ENCODE measurements at regions not wholly inside any gene's neighbourhood (a gene's known extent, or its start where the extent isn't known, plus 50 kb on each side); places are given as distances from the start of the nearest gene placed in this dataset.

DNA sequence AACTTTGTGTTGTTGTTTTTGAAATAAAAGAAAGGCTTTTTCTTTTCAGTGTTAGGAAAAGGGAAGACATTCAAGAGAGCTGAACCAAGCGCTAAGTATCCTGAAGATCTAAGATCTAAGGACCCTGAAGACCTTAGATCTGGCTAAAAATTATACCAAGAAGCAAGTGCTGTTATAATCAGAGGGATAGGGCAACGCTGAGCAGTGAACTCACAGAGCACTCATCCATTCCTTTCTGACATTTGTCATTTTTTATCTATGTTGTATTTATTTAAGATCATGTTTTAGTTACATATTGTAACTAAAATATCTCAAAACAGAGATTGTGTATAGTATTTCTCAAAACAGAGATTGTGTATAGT lies 60.5 kb upstream of the FAM216B start:
- DNase-seq (ENCODE audit: low read depth, low spot score), result no peak

DNA sequence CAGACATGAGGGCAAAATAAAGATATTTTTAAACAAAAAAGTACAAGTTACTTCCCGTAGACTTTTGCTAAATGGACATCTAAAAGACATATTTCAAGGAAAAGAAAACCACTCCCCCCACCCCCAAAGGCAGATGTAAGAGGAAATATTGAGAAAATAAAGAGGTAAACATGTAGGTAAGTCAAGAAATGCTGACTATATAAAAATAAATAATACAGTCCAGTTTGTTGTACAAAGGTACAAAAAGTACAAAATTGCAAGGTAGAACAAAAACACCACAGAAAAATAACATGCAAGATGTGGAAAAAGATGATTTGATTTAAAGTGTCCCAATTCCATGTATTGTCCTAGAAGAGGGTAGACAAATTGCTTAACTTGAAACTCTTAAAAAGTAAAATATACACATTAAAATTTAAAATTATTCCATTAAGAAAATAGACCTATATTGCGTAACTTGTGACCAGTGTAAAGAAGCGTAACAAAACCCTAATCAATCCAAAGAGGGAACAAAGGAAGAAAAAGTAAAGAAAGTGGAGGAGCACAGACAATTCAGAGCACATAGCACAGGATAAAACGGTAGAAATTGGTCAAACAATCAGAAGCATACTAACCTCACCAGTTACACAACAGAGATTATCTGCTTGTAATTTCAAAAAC lies 58.4 kb upstream of the FAM216B start:
- DNase-seq (ENCODE audit: low read depth, low spot score), result no peak

DNA sequence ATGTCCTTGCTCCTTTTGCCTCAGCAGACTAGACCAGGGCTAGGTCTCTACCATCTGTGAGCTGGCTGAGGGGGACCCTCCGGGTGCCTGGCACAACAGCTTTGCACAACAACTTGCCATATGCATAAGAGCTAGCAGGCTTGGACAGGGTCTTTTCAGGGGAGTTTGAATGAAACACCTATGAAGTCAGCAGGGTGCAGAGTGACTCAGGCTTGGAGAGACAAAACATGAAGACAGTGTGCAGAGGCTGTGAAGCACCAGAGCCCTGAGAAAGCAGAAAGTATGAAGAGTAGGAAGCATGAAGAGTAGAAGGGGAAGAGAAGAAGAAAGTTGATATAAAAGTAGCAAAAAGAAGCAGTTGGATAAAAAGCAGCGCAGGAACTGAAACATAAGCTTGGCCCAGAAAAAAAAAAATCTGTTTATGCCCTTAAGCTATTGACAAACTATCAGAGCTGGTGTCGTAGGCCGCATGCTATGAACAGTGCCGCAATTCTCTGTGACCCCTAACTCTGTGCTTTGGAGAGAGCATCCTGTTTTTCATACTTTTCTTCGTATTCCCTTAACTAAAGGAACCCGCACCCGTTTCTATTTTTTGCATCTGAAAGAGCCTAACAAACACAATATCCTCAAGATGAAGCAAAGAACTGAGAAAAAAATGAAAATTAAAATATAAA lies 52.7 kb upstream of the FAM216B start:
- no peak for DNase-seq (ENCODE audit: low read depth, low spot score)

DNA sequence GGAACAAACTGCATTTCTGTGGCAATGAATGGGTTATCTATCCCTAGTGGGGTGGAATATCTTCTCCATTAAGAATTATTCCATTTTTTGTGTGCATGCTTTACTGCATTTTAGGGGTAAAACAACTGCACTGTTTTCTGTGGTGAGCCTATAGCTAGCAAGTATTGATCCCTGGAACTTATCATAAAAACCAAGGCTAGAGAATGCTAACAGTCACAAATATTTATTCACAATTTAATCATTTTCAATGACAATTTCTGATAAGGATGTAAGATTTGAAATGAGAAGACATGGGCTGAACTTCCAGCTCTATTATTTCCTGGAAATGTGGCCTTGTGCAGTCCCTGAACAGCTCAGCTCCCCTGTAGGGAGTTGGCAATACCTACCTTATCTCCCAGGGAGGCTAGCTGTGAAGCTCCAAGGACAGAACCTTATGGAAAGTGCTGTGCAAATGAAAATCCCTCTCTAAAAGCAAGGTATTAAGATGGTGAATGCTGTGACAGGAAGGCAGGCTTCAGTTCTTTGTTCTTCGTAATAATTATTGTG lies 51.5 kb upstream of the FAM216B start:
- no peak for DNase-seq (ENCODE audit: low read depth, low spot score)

All from smooth muscle cell of the brain vasculature (primary cell).